Astrocyte of the cerebellum (primary cell): ENCODE measurements at regions not wholly inside any gene's neighbourhood (a gene's known extent, or its start where the extent isn't known, plus 50 kb on each side); places are given as distances from the start of the nearest gene placed in this dataset.

Source experiments
- DNase-seq: peaks from one replicate; pipeline ENCODE4 v3.0.0-alpha.2; 2011; ENCODE audit warnings: low read depth
- H3K4me3 ChIP-seq: 2 replicates; pipeline ENCODE4 v1.5.1; 2011; ENCODE audit warnings: mild to moderate bottlenecking, low read depth, low read length, moderate library complexity
- in situ Hi-C: cut with HindIII; loops from 2 replicates; pipeline ENCODE4 v1.10.0; 2017; ENCODE audit warnings: low sequenced_read_pairs
- TF ChIP-seq, protein P1 (sequence below): IDR thresholded peaks from 2 replicates; pipeline ENCODE4 v1.5.1; 2012; ENCODE audit warnings: low read length, low read depth, moderate library complexity, mild to moderate bottlenecking; ENCODE audit errors: missing control alignments

DNA sequence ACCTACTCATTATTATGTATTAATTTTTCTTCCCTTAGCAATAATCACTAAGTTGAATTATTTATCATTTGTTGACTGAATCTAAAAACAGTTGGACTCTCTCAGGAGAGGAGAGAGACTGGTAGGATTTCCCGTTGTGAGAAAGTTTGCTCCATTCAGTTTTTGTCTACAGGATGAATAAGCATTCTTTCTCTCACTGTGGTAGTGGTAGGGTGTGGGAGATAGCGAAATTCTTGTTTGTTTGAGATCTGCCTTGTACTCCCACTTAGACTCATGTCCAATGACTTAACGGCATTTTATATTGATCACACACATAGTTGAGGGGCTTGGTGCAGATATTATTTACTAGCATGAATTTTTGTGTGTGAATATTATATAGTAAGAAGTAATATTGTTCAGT, 421.0 kb upstream of the PDE3A start:
- in situ Hi-C loops: no loop called here
- DNase-seq: no peak
- no peak overlapping the region for H3K4me3 ChIP-seq
- TF ChIP-seq, protein P1, sequence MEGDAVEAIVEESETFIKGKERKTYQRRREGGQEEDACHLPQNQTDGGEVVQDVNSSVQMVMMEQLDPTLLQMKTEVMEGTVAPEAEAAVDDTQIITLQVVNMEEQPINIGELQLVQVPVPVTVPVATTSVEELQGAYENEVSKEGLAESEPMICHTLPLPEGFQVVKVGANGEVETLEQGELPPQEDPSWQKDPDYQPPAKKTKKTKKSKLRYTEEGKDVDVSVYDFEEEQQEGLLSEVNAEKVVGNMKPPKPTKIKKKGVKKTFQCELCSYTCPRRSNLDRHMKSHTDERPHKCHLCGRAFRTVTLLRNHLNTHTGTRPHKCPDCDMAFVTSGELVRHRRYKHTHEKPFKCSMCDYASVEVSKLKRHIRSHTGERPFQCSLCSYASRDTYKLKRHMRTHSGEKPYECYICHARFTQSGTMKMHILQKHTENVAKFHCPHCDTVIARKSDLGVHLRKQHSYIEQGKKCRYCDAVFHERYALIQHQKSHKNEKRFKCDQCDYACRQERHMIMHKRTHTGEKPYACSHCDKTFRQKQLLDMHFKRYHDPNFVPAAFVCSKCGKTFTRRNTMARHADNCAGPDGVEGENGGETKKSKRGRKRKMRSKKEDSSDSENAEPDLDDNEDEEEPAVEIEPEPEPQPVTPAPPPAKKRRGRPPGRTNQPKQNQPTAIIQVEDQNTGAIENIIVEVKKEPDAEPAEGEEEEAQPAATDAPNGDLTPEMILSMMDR: no peak

DNA sequence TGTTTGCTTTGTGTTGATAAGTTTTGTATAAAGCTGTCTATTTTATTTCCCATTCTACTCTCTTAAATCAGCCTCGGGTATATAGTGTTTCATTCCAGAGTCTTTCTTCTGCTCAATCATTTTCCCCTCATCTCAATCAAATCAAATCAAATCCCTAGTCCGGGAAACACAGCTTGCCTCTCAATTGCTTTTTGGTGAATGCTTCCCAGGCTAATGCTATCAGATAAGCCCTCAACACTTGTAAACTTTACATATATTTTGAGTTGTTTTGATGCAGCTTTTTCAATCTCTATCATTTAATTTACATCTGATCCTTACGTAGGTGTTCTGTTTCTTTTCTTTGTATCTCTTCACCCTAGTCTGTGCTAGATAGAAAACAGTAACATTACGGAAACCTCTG, 416.7 kb upstream of the PDE3A start:
- no peak for DNase-seq
- in situ Hi-C loops: no loop called here
- TF ChIP-seq, protein P1: no peak
- no peak overlapping the region for H3K4me3 ChIP-seq

DNA sequence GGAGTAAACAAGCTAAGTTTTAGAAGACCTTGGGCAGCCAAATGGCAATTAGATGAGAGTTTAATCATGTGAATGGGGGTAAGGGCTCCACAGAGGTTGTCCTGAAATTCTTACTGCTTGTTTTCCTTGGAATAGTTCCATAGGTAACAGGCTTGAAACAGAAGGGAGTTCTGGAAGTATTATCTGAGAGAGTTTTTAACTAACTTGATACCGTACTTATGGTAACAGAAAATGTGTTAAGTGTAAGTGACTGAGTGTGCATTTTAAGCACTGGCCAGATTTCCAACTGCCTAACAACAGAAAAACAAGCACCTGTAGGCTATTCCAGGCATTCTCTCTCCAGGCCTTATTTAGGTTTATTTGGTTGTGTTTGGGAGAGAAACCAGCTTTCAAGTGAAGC, 414.6 kb upstream of the PDE3A start:
- DNase-seq: no peak
- H3K4me3 ChIP-seq: no peak overlapping the region
- in situ Hi-C loops: no loop called here
- TF ChIP-seq, protein P1: no peak

- TF ChIP-seq, protein P1: no peak
- no peak overlapping the region for H3K4me3 ChIP-seq
- in situ Hi-C loops: no loop called here
- no peak for DNase-seq
Observed at GRCh38 chr12:19954163-19954562, 414.2 kb upstream of the PDE3A start.

- H3K4me3 ChIP-seq: no peak overlapping the region
- in situ Hi-C loops: no loop called here
- no peak for DNase-seq
- TF ChIP-seq, protein P1: no peak
Observed at GRCh38 chr12:19957308-19958125, 410.8 kb upstream of the PDE3A start.

GRCh38 chr12:19958389-19958788, 409.9 kb upstream of the PDE3A start:
- H3K4me3 ChIP-seq: no peak overlapping the region
- in situ Hi-C loops: no loop called here
- no peak for DNase-seq
- TF ChIP-seq, protein P1: no peak
